Osteoblast (primary cell): ENCODE measurements at regions not wholly inside any gene's neighbourhood (a gene's known extent, or its start where the extent isn't known, plus 50 kb on each side); places are given as distances from the start of the nearest gene placed in this dataset.

Experiments
- DNase-seq: peaks from one replicate; pipeline ENCODE4 v3.0.0; 2011; ENCODE audit warnings: low spot score, mixed read lengths; ENCODE audit not compliant: insufficient read length; ENCODE audit errors: missing footprints
- H2AFZ ChIP-seq: 2 replicates; pipeline ENCODE4 v1.6.0; 2011; ENCODE audit warnings: mild to moderate bottlenecking, low read length
- H3K27ac ChIP-seq: 2 replicates; pipeline ENCODE4 v1.5.1; 2011; ENCODE audit warnings: mild to moderate bottlenecking, low read depth, low read length, moderate library complexity
- H3K27me3 ChIP-seq: 2 replicates; pipeline ENCODE4 v1.6.0; 2012; ENCODE audit warnings: mild to moderate bottlenecking, control low read depth, inconsistent platforms, low read length, moderate library complexity; ENCODE audit not compliant: insufficient read depth
- H3K36me3 ChIP-seq: 2 replicates; pipeline ENCODE4 v1.5.1; 2011; ENCODE audit warnings: mild to moderate bottlenecking, low read length, control low read depth, moderate library complexity; ENCODE audit not compliant: insufficient read depth
- H3K4me1 ChIP-seq: 2 replicates; pipeline ENCODE4 v1.5.1; 2011; ENCODE audit warnings: mild to moderate bottlenecking, low read length, control low read depth, moderate library complexity; ENCODE audit not compliant: insufficient read depth
- H3K4me2 ChIP-seq: 2 replicates; pipeline ENCODE4 v1.6.0; 2011; ENCODE audit warnings: mild to moderate bottlenecking, low read length; ENCODE audit not compliant: insufficient read depth
- H3K4me3 ChIP-seq: fragments of 200-600 bp; sonication (generic); 3 replicates; pipeline ENCODE4 v1.5.1; 2012; ENCODE audit warnings: mild to moderate bottlenecking, low read length, inconsistent platforms; ENCODE audit not compliant: insufficient read depth
- H3K79me2 ChIP-seq: 2 replicates; pipeline ENCODE4 v1.6.0; 2012; ENCODE audit warnings: mild to moderate bottlenecking, low read length, control low read depth, inconsistent platforms; ENCODE audit not compliant: insufficient read depth
- H3K9me3 ChIP-seq: 2 replicates; pipeline ENCODE4 v1.5.1; 2011; ENCODE audit warnings: low read depth, low read length, control low read depth
- H4K20me1 ChIP-seq: 2 replicates; pipeline ENCODE4 v1.6.0; 2012; ENCODE audit warnings: mild to moderate bottlenecking, low read length, control low read depth; ENCODE audit not compliant: insufficient read depth
- CTCF ChIP-seq: IDR thresholded peaks from 2 replicates; pipeline ENCODE4 v1.5.1; 2011; ENCODE audit warnings: mild to moderate bottlenecking, low read depth, low read length, moderate library complexity; ENCODE audit errors: extremely low read depth

GRCh38 chr6:103629613-103630012, 1230.1 kb downstream of the HACE1 start:
- H3K79me2 ChIP-seq: no peaks in the 10 kb centered on the region
- H3K27me3 ChIP-seq: no peaks in the 10 kb centered on the region
- DNase-seq: no peak
- no peaks in the 10 kb centered on the region for H3K4me1 ChIP-seq
- H3K36me3 ChIP-seq: no peaks in the 10 kb centered on the region
- no peaks in the 10 kb centered on the region for H4K20me1 ChIP-seq
- TF ChIP-seq CTCF: no peak
- H3K27ac ChIP-seq: no peak overlapping the region
- no peak overlapping the region for H3K4me3 ChIP-seq
- no peak overlapping the region for H2AFZ ChIP-seq
- no peak overlapping the region for H3K4me2 ChIP-seq
- peaks cover 2% of the 10 kb centered on the region for H3K9me3 ChIP-seq

- H3K27ac ChIP-seq: no peak overlapping the region
Observed at GRCh38 chr6:103617642-103618041, 1242.1 kb downstream of the HACE1 start.

GRCh38 chr6:103587722-103588121, 1272.0 kb downstream of the HACE1 start:
- Histone ChIP-seq H3K9me3 (peaks cover 3% of the 10 kb centered on the region), H2AFZ (no peak overlapping the region), H4K20me1 (no peaks in the 10 kb centered on the region), H3K36me3 (no peaks in the 10 kb centered on the region), H3K27ac (no peak overlapping the region), H3K4me1 (no peaks in the 10 kb centered on the region), H3K79me2 (no peaks in the 10 kb centered on the region), H3K4me3 (no peak overlapping the region), H3K27me3 (no peaks in the 10 kb centered on the region), H3K4me2 (no peak overlapping the region)
- no peak for DNase-seq
- TF ChIP-seq CTCF: no peak

More at GRCh38 chr6:103617642-103618041, 1242.1 kb downstream of the HACE1 start:
- TF ChIP-seq CTCF: no peak
- Histone ChIP-seq H3K27me3 (no peaks in the 10 kb centered on the region), H3K4me1 (no peaks in the 10 kb centered on the region), H3K9me3 (peaks cover 3% of the 10 kb centered on the region), H2AFZ (no peak overlapping the region), H3K36me3 (no peaks in the 10 kb centered on the region), H3K4me2 (no peak overlapping the region), H4K20me1 (no peaks in the 10 kb centered on the region), H3K79me2 (no peaks in the 10 kb centered on the region), H3K4me3 (no peak overlapping the region)
- no peak for DNase-seq

GRCh38 chr6:103578115-103578514, 1281.6 kb downstream of the HACE1 start:
- H3K36me3 ChIP-seq: no peaks in the 10 kb centered on the region
- H3K4me2 ChIP-seq: no peak overlapping the region
- no peak for DNase-seq
- no peak overlapping the region for H3K4me3 ChIP-seq
- no peaks in the 10 kb centered on the region for H3K27me3 ChIP-seq
- no peaks in the 10 kb centered on the region for H4K20me1 ChIP-seq
- no peak overlapping the region for H3K27ac ChIP-seq
- no peaks in the 10 kb centered on the region for H3K79me2 ChIP-seq
- H2AFZ ChIP-seq: no peak overlapping the region
- no peak for TF ChIP-seq CTCF
- H3K4me1 ChIP-seq: no peaks in the 10 kb centered on the region
- H3K9me3 ChIP-seq: no peaks in the 10 kb centered on the region
